ENCODE measurements at regions not wholly inside any gene's neighbourhood (a gene's known extent, or its start where the extent isn't known, plus 50 kb on each side); places are given as distances from the start of the nearest gene placed in this dataset.

- Histone ChIP-seq H3K27me3 (no peaks in the 10 kb centered on the region), H3K4me3 (no peak overlapping the region), H3K36me3 (no peaks in the 10 kb centered on the region), H3K27ac (no peak overlapping the region), H3K4me1 (no peaks in the 10 kb centered on the region), H3K9me3 (no peaks in the 10 kb centered on the region)
- no peak for DNase-seq
- intact Hi-C loops (cut with DNase I; ENCODE audit: low total_unique reads): no loop called here
- TF ChIP-seq CTCF (IDR thresholded peaks at IDR 0.05): no peak
- TF ChIP-seq POLR2A (IDR thresholded peaks at IDR 0.05): no peak
These were observed 534.6 kb downstream of the PPARGC1A start for GRCh38 chr4:23355258-23355657.

- no peak for DNase-seq
- H3K27me3 ChIP-seq: no peaks in the 10 kb centered on the region
- no peak overlapping the region for H3K4me3 ChIP-seq
- H3K4me1 ChIP-seq: no peaks in the 10 kb centered on the region
- no peak overlapping the region for H3K27ac ChIP-seq
- H3K9me3 ChIP-seq: no peaks in the 10 kb centered on the region
- no peaks in the 10 kb centered on the region for H3K36me3 ChIP-seq
- TF ChIP-seq CTCF (IDR thresholded peaks at IDR 0.05): no peak
- no peak for TF ChIP-seq POLR2A (IDR thresholded peaks at IDR 0.05)
- intact Hi-C loops (cut with DNase I; ENCODE audit: low total_unique reads): no loop called here
These were observed 536.6 kb downstream of the PPARGC1A start for GRCh38 chr4:23353200-23353599.

GRCh38 chr4:23348789-23349498 lies 540.9 kb downstream of the PPARGC1A start:
- TF ChIP-seq POLR2A (IDR thresholded peaks at IDR 0.05) (no peak), CTCF (IDR thresholded peaks at IDR 0.05) (no peak)
- H3K27ac ChIP-seq: no peak overlapping the region
- no peaks in the 10 kb centered on the region for H3K9me3 ChIP-seq
- intact Hi-C loops (cut with DNase I; ENCODE audit: low total_unique reads): no loop called here
- no peak overlapping the region for H3K4me3 ChIP-seq
- DNase-seq: no peak
- H3K4me1 ChIP-seq: no peaks in the 10 kb centered on the region
- H3K27me3 ChIP-seq: no peaks in the 10 kb centered on the region
- no peaks in the 10 kb centered on the region for H3K36me3 ChIP-seq

- H3K27me3 ChIP-seq: no peaks in the 10 kb centered on the region
- H3K27ac ChIP-seq: no peak overlapping the region
- H3K9me3 ChIP-seq: no peaks in the 10 kb centered on the region
- no peaks in the 10 kb centered on the region for H3K4me1 ChIP-seq
- intact Hi-C loops (cut with DNase I; ENCODE audit: low total_unique reads): no loop called here
- no peaks in the 10 kb centered on the region for H3K36me3 ChIP-seq
- H3K4me3 ChIP-seq: no peak overlapping the region
- DNase-seq: no peak
- TF ChIP-seq CTCF (IDR thresholded peaks at IDR 0.05): no peak
- no peak for TF ChIP-seq POLR2A (IDR thresholded peaks at IDR 0.05)
These were observed 552.6 kb downstream of the PPARGC1A start for GRCh38 chr4:23337292-23337691.

- DNase-seq: no peak
- H3K9me3 ChIP-seq: no peaks in the 10 kb centered on the region
- no peaks in the 10 kb centered on the region for H3K4me1 ChIP-seq
- H3K27ac ChIP-seq: no peak overlapping the region
- no peaks in the 10 kb centered on the region for H3K36me3 ChIP-seq
- intact Hi-C loops (cut with DNase I; ENCODE audit: low total_unique reads): no loop called here
- H3K27me3 ChIP-seq: no peaks in the 10 kb centered on the region
- no peak overlapping the region for H3K4me3 ChIP-seq
- no peak for TF ChIP-seq CTCF (IDR thresholded peaks at IDR 0.05)
- no peak for TF ChIP-seq POLR2A (IDR thresholded peaks at IDR 0.05)
These were observed 555.6 kb downstream of the PPARGC1A start for GRCh38 chr4:23333946-23334878.

Data from uterus (tissue), 3 donors.